ENCODE measurements at regions not wholly inside any gene's neighbourhood (a gene's known extent, or its start where the extent isn't known, plus 50 kb on each side); places are given as distances from the start of the nearest gene placed in this dataset.

GRCh38 chr17:74130841-74131240, 72.6 kb upstream of the RPL38 start:
- TF ChIP-seq CTCF (IDR thresholded peaks at IDR 0.05): no peak
- no peak for TF ChIP-seq POLR2A (IDR thresholded peaks at IDR 0.05)

Measured in right lobe of liver (tissue), 4 donors.